Ovary (tissue), 7 donors: ENCODE measurements at regions not wholly inside any gene's neighbourhood (a gene's known extent, or its start where the extent isn't known, plus 50 kb on each side); places are given as distances from the start of the nearest gene placed in this dataset.
A peak's percentile ranks its signal among the peaks of the same experiment; 100 is the strongest.

Experiments
- DNase-seq, 5 donors: peaks; one replicate each; pipeline ENCODE4 v3.0.0-alpha.2; 2019 to 2020
- H3K27ac ChIP-seq, 2 donors: fragments of 200-600 bp; one replicate each; pipeline versions ENCODE4 v1.5.1 to v1.8.0; 2019 to 2022
- H3K27me3 ChIP-seq: fragments of 200-600 bp; one replicate; pipeline ENCODE4 v1.8.0; 2022
- H3K36me3 ChIP-seq: fragments of 200-600 bp; sonication (generic); one replicate; pipeline ENCODE4 v1.5.1; 2019
- H3K4me1 ChIP-seq: one replicate; pipeline ENCODE4 v1.8.1; 2013; ENCODE audit warnings: mild to moderate bottlenecking, moderate library complexity; ENCODE audit not compliant: insufficient read depth
- H3K4me3 ChIP-seq: fragments of 200-600 bp; sonication (generic); one replicate; pipeline ENCODE4 v1.5.1; 2017
- H3K9me3 ChIP-seq, 2 donors: fragments of 200-600 bp in 1 of 2; sonication (generic) in 1 of 2; one replicate each; pipeline versions ENCODE4 v1.5.1 to v1.8.1; 2013 to 2019; ENCODE audit warnings: mild to moderate bottlenecking in 1 of 2, moderate library complexity in 1 of 2
- EP300 ChIP-seq: sonication (generic); formaldehyde crosslinking; IDR thresholded peaks from one replicate; pipeline ENCODE4 v1.6.1; 2017; ENCODE audit warnings: antibody characterized with exemption
- POLR2A ChIP-seq: fragments of 450-650 bp; IDR thresholded peaks from one replicate; pipeline ENCODE4 v1.6.1; 2017; ENCODE audit warnings: antibody characterized with exemption, mild to moderate bottlenecking, moderate library complexity
- WGBS, 3 donors: extraction: QIAGEN DNeasy Blood & Tissue Kit in 1 of 3; methylation state at CpG; one replicate each; pipeline versions ENCODE4 v1.1.5 to v1.1.7; 2013 to 2017; 5-methylcytosine and 5-hydroxymethylcytosine counted together
- intact Hi-C, 4 donors: fragments of 100-400 bp; cut with DNase I; formaldehyde crosslinking; loops; one replicate each; pipeline versions ENCODE4 v1.11.0 to v1.15.1; 2022 to 2023
- TF ChIP-seq, protein P1 (sequence below), 3 donors: fragments of 450-650 bp in 2 of 3; fragments of 200-600 bp in 1 of 3; IDR thresholded peaks; one replicate each; pipeline versions ENCODE4 v1.5.1 to v1.8.0; 2016 to 2022; ENCODE audit warnings: antibody characterized with exemption in 3 of 3, mild to moderate bottlenecking in 1 of 3
- donor health status: DM: no; HTN: no; CAD: no; lungs with moderate emphysema.
- donor health status: DM: no; HTN: no; CAD: no.
- donor health status: Bipolar disorder and iron deficiency.
- donor health status: DM: no; HTN: no; CAD: no.
- donor health status: DM: yes; HTN: yes; CAD: no.

- H3K4me3 ChIP-seq, result no peak overlapping the region
- intact Hi-C loops, result no loop called here
- H3K36me3 ChIP-seq, result no peaks in the 10 kb centered on the region
- DNase-seq, result no peak
- H3K27me3 ChIP-seq, result no peaks in the 10 kb centered on the region
- H3K27ac ChIP-seq, result no peak overlapping the region
- no peaks in the 10 kb centered on the region for H3K9me3 ChIP-seq
- TF ChIP-seq, protein P1, sequence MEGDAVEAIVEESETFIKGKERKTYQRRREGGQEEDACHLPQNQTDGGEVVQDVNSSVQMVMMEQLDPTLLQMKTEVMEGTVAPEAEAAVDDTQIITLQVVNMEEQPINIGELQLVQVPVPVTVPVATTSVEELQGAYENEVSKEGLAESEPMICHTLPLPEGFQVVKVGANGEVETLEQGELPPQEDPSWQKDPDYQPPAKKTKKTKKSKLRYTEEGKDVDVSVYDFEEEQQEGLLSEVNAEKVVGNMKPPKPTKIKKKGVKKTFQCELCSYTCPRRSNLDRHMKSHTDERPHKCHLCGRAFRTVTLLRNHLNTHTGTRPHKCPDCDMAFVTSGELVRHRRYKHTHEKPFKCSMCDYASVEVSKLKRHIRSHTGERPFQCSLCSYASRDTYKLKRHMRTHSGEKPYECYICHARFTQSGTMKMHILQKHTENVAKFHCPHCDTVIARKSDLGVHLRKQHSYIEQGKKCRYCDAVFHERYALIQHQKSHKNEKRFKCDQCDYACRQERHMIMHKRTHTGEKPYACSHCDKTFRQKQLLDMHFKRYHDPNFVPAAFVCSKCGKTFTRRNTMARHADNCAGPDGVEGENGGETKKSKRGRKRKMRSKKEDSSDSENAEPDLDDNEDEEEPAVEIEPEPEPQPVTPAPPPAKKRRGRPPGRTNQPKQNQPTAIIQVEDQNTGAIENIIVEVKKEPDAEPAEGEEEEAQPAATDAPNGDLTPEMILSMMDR (IDR thresholded peaks at IDR 0.05), result no peak
- TF ChIP-seq POLR2A, result no peak
- TF ChIP-seq EP300, result no peak
- WGBS, 3 donors, result 89 to 92% (median 90%) methylated on average over 5 of the region's 5 CpGs
- peaks cover 1% of the 10 kb centered on the region for H3K4me1 ChIP-seq
These were observed 87.8 kb upstream of the RBMS1 start for GRCh38 chr2:160581448-160581847.

DNA sequence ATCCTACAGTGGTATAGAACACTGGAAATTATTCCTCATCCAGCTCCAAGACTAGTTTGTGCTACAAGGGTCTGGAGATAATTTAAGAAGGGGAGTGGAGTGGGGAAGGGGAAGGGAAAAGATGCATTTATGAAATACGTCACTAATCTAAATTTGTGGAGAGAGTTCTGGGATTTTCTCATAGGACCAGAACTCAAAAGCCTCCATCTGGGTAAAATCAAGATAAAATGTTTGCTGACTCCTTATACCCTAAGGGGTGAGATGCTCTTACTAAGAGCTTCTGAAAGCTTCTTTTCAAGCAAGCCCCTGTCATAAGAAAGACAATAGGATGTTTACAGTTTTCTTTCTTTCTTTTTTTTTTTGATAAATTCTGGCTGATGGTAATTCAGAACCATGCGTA lies 88.5 kb upstream of the RBMS1 start:
- Histone ChIP-seq H3K27ac (no peak overlapping the region), H3K27me3 (no peaks in the 10 kb centered on the region), H3K4me3 (no peak overlapping the region), H3K36me3 (no peaks in the 10 kb centered on the region), H3K9me3 (no peaks in the 10 kb centered on the region), H3K4me1 (peaks cover 1% of the 10 kb centered on the region)
- intact Hi-C loops, result no loop called here
- 83 to 86% (median 85%) methylated on average over 2 of the region's 2 CpGs for WGBS, 3 donors
- no peak for TF ChIP-seq POLR2A
- no peak for TF ChIP-seq EP300
- TF ChIP-seq, protein P1 (IDR thresholded peaks at IDR 0.05), result no peak
- DNase-seq, result no peak

- Histone ChIP-seq H3K27ac (peak overlapping the region in 1 of 2 donors; percentile 10), H3K27me3 (no peaks in the 10 kb centered on the region), H3K9me3 (no peaks in the 10 kb centered on the region), H3K36me3 (no peaks in the 10 kb centered on the region), H3K4me1 (peaks cover 1% of the 10 kb centered on the region), H3K4me3 (no peak overlapping the region)
- intact Hi-C loops, result no loop called here
- 30 to 36% (median 33%) methylated on average over 3 of the region's 3 CpGs for WGBS, 3 donors
- TF ChIP-seq POLR2A, result no peak
- TF ChIP-seq, protein P1 (IDR thresholded peaks at IDR 0.05), result no peak
- no peak for TF ChIP-seq EP300
- peak in 1 of 5 donors; percentile 24 for DNase-seq
These were observed 89.0 kb upstream of the RBMS1 start for GRCh38 chr2:160582490-160583145.

- no peak for DNase-seq
- Histone ChIP-seq H3K4me3 (no peak overlapping the region), H3K4me1 (peaks cover 1% of the 10 kb centered on the region), H3K27ac (peak overlapping the region in 1 of 2 donors; percentile 10), H3K36me3 (no peaks in the 10 kb centered on the region), H3K27me3 (no peaks in the 10 kb centered on the region), H3K9me3 (no peaks in the 10 kb centered on the region)
- 0 to 9% (median 5%) methylated on average over 1 of the region's 1 CpG for WGBS, 3 donors
- intact Hi-C loops, result no loop called here
- TF ChIP-seq POLR2A (no peak), EP300 (no peak)
- TF ChIP-seq, protein P1 (IDR thresholded peaks at IDR 0.05), result no peak
These were observed 89.5 kb upstream of the RBMS1 start for GRCh38 chr2:160583146-160583535.
